HEK293T (cell line): ENCODE measurements at regions not wholly inside any gene's neighbourhood (a gene's known extent, or its start where the extent isn't known, plus 50 kb on each side); places are given as distances from the start of the nearest gene placed in this dataset.
"Not testable (repeated sequence)": the region's sequence is repeated elsewhere in the genome, so short reads cannot be mapped to it uniquely, and the experiment has no call there.

Source experiments
- CTCF ChIA-PET: fragments of 350-600 bp; formaldehyde crosslinking; extraction: SDS; loops from one replicate; lab custom pipeline; 2021; ENCODE audit warnings: antibody characterized with exemption, inconsistent platforms; lab: Yijun Ruan, JAX
- POLR2A ChIA-PET: fragments of 350-600 bp; formaldehyde crosslinking; extraction: SDS; loops from one replicate; lab custom pipeline; 2020; ENCODE audit warnings: antibody characterized with exemption, inconsistent platforms; lab: Yijun Ruan, JAX
- DNase-seq: peaks from one replicate; pipeline ENCODE4 v3.0.0; 2012; ENCODE audit warnings: mixed read lengths; ENCODE audit errors: extremely low spot score
- ARNT ChIP-seq: fragments of 450-650 bp; IDR thresholded peaks from 2 replicates; pipeline ENCODE4 v1.6.1; 2017; ENCODE audit warnings: mild to moderate bottlenecking
- BHLHE40 ChIP-seq: fragments of 450-650 bp; IDR thresholded peaks from 2 replicates; pipeline ENCODE4 v1.6.1; 2016; ENCODE audit warnings: mild to moderate bottlenecking, moderate library complexity, borderline replicate concordance
- CTBP1 ChIP-seq: fragments of 450-650 bp; IDR thresholded peaks from 2 replicates; pipeline ENCODE4 v1.6.1; 2016; ENCODE audit warnings: borderline replicate concordance
- ELF4 ChIP-seq: fragments of 450-650 bp; IDR thresholded peaks from 2 replicates; pipeline ENCODE4 v1.6.1; 2017; ENCODE audit warnings: antibody characterized with exemption
- FOXA1 ChIP-seq: fragments of 450-650 bp; IDR thresholded peaks from 2 replicates; pipeline ENCODE4 v1.6.1; 2016; ENCODE audit warnings: mild to moderate bottlenecking
- FOXK2 ChIP-seq: fragments of 450-650 bp; IDR thresholded peaks from 2 replicates; pipeline ENCODE4 v1.6.1; 2016; ENCODE audit warnings: mild to moderate bottlenecking
- FOXM1 ChIP-seq: fragments of 450-650 bp; IDR thresholded peaks from 2 replicates; pipeline ENCODE4 v1.6.1; 2017; ENCODE audit warnings: mild to moderate bottlenecking, borderline replicate concordance
- HDGF ChIP-seq: fragments of 450-650 bp; IDR thresholded peaks from 2 replicates; pipeline ENCODE4 v1.6.1; 2017; ENCODE audit warnings: antibody characterized with exemption, borderline replicate concordance
- L3MBTL2 ChIP-seq: fragments of 450-650 bp; conservative IDR thresholded peaks from 2 replicates; pipeline ENCODE4 v1.6.1; 2016; ENCODE audit warnings: mild to moderate bottlenecking
- LEF1 ChIP-seq: fragments of 450-650 bp; IDR thresholded peaks from 2 replicates; pipeline ENCODE4 v1.6.1; 2017; ENCODE audit warnings: mild to moderate bottlenecking, borderline replicate concordance
- NFRKB ChIP-seq: fragments of 450-650 bp; IDR thresholded peaks from 2 replicates; pipeline ENCODE4 v1.6.1; 2016; ENCODE audit warnings: mild to moderate bottlenecking, moderate library complexity
- SP1 ChIP-seq: fragments of 450-650 bp; IDR thresholded peaks from 2 replicates; pipeline ENCODE4 v1.6.1; 2017
- SUZ12 ChIP-seq: fragments of 450-650 bp; IDR thresholded peaks from 2 replicates; pipeline ENCODE4 v1.6.1; 2016; ENCODE audit warnings: mild to moderate bottlenecking
- TARDBP ChIP-seq: fragments of 450-650 bp; IDR thresholded peaks from 2 replicates; pipeline ENCODE4 v1.6.1; 2016
- ZNF384 ChIP-seq: fragments of 450-650 bp; IDR thresholded peaks from 2 replicates; pipeline ENCODE4 v1.6.1; 2016
- TF ChIP-seq, protein P1 (sequence below): fragments of 450-650 bp; IDR thresholded peaks from 2 replicates; pipeline ENCODE4 v1.6.1; 2016

DNA sequence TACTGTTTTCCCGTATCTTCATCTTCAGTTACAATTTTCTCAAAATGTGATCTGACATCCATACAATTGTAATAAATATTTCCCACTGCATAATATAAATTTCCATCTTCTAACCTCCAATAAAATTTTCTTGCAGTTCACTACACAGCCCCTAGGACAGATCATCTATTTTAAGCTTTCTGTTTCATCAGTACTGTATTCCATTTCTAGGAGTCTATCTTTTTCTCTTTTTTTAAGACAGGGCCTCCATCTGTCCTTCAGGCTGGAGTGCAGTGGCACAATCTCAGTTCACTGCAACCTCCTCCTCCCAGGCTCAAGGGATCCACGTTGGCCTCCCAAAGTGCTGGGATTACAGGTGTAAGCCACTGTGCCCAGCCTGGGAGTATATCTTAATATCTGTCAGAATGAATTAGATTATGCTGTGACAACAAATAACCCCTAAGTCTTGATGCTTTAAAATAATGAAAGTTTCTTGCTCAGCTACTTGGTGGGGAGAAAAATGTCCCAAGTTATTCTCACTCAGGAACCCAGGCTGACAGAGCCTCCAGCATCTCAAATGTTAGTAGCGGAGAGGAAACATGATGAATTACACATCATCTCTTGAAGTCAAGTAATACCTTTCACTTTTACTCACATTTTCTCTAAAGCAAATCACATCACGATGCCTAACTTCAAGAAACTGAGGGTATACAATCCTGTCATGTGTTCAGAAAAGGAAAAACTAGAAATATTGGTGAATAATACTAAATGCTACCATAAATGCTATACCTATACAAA lies 92.2 kb downstream of the BUD13 start:
- CTCF ChIA-PET = interaction anchor here (0.6 kb wide), 1 partner anchor 17 kb away, joined by 3 read pairs; no protein-coding TSS in a partner anchor
- POLR2A ChIA-PET = no interaction called here
- DNase-seq = no peak
- TF ChIP-seq ARNT (no peak), FOXA1 (no peak), NFRKB (no peak), FOXK2 (no peak), TARDBP (no peak), SUZ12 (no peak)

DNA sequence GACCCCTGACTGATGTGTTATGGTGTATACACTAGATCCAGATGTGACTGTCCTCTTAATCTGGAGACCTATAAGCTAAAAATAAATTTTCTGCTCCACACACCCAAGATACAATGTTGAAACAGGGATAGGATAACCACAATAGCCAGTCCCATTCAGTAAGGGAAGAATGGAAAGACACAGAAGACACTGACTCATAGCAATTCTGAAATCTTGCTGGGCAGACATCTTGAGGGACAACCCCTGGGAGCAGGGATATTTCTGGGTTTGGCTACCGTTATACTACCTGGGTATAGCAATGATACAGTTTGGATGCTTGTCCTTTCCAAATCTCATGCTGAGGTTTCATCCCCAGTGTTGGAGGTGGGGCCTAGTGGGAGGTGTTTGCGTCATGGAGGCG lies 93.9 kb downstream of the BUD13 start:
- DNase-seq = no peak
- CTCF ChIA-PET = no interaction called here
- TF ChIP-seq, protein P1, sequence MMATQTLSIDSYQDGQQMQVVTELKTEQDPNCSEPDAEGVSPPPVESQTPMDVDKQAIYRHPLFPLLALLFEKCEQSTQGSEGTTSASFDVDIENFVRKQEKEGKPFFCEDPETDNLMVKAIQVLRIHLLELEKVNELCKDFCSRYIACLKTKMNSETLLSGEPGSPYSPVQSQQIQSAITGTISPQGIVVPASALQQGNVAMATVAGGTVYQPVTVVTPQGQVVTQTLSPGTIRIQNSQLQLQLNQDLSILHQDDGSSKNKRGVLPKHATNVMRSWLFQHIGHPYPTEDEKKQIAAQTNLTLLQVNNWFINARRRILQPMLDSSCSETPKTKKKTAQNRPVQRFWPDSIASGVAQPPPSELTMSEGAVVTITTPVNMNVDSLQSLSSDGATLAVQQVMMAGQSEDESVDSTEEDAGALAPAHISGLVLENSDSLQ = no peak
- no peak for TF ChIP-seq TARDBP
- no peak for TF ChIP-seq CTBP1
- POLR2A ChIA-PET = no interaction called here

DNA sequence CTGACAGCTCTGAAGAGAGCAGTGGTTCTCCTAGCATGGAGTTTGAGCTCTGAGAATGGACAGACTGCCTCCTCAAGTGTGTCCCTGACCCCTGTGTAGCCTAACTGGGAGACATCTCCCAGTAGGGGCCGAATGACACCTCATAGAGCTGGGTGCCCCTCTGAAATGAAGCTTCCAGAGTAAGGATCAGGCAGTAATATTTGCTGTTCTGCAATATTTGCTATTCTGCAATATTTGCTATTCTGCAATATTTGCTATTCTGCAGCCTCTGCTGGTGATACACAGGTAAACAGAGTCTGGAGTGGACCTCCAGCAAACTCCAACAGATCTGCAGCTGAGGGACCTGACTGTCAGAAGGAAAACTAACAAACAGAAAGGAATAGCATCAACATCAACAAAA lies 105.5 kb downstream of the BUD13 start:
- CTCF ChIA-PET, POLR2A ChIA-PET, DNase-seq: not testable (repeated sequence)

DNA sequence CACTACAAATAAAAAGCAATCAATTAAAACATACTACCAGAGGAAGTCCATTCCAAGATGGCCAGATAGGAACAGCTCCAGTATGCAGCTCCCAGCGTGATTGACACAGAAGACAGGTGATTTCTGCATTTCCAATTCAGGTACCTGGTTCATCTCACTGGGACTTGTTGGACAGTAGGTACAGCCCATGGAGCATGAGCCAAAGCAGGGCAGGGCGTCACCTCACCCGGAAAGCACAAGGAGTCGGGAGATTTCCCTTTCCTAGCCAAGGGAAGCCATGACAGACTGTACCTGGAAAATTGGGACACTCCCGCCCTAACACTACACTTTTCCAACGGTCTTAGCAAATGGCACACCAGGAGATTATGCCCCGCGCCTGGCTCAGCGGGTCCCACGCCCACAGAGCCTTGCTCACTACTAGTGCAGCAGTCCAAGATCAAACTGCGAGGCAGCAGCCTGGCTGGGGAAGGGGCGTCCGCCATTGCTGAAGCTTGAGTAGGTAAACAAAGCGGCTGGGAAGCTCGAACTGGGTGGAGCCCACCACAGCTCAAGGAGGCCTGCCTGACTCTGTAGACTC lies 106.0 kb downstream of the BUD13 start:
- CTCF ChIA-PET, POLR2A ChIA-PET, DNase-seq: not testable (repeated sequence)

DNA sequence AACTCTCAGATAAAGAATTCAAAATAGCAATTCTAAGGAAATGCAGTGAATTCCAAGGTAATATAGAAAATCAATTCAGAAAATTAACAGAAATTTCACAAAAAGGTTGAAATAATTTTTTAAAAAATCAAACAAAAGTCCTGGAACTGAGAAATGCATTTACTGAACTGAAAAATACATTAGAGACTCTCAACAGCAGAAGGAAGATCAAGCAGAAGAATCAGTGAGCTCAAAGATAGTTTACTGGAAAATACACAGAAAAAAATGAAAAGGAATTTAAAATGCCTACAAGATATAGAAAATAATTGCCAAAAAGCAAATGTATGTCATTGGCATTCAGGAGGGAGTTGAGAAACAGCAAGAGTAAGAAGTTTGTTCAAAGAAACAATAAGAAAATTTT lies 107.3 kb downstream of the BUD13 start:
- POLR2A ChIA-PET = no interaction called here
- TF ChIP-seq FOXK2 (no peak), NFRKB (no peak), BHLHE40 (no peak), L3MBTL2 (no peak), TARDBP (no peak), HDGF (no peak), SUZ12 (no peak), FOXM1 (no peak), ZNF384 (no peak), ELF4 (no peak), FOXA1 (no peak), LEF1 (no peak), CTBP1 (no peak), ARNT (no peak), SP1 (no peak)
- TF ChIP-seq, protein P1 = no peak
- CTCF ChIA-PET = no interaction called here
- no peak for DNase-seq

DNA sequence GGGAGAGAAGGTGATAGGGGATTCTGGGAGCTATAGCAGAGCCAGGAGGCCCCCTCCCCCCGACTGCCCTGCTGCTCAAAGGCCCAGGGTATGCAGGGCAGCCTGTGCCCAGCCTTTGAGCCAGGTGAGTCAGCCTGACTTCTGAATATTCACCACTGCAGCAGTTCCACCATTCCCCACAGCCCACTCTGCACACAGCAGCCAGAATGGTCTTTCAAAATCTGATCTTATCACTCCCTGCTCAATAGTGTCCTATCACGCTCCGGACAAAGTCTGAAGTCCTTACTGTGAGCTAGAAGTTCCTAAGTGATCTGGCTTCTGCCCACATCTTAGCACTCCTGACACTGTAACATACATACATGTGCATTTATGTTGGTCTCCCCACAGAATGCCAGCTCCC lies 111.7 kb downstream of the BUD13 start:
- CTCF ChIA-PET = interaction anchor here (0.8 kb wide), 1 partner anchor 1077 kb away, joined by 3 read pairs; no protein-coding TSS in a partner anchor

More for the DNA sequence above, 111.7 kb downstream of the BUD13 start:
- no peak for DNase-seq
- POLR2A ChIA-PET = no interaction called here
- TF ChIP-seq FOXA1 = no peak
- no peak for TF ChIP-seq ZNF384
- TF ChIP-seq SP1 = no peak
- TF ChIP-seq FOXM1 = no peak
- TF ChIP-seq ARNT = no peak
- no peak for TF ChIP-seq LEF1
- no peak for TF ChIP-seq NFRKB
- TF ChIP-seq, protein P1 = no peak
- no peak for TF ChIP-seq TARDBP
- no peak for TF ChIP-seq L3MBTL2
- TF ChIP-seq SUZ12 = no peak
- TF ChIP-seq ELF4 = no peak
- TF ChIP-seq BHLHE40 = no peak
- TF ChIP-seq CTBP1 = no peak
- no peak for TF ChIP-seq HDGF
- TF ChIP-seq FOXK2 = no peak
